ENCODE measurements at regions not wholly inside any gene's neighbourhood (a gene's known extent, or its start where the extent isn't known, plus 50 kb on each side); places are given as distances from the start of the nearest gene placed in this dataset.

DNA sequence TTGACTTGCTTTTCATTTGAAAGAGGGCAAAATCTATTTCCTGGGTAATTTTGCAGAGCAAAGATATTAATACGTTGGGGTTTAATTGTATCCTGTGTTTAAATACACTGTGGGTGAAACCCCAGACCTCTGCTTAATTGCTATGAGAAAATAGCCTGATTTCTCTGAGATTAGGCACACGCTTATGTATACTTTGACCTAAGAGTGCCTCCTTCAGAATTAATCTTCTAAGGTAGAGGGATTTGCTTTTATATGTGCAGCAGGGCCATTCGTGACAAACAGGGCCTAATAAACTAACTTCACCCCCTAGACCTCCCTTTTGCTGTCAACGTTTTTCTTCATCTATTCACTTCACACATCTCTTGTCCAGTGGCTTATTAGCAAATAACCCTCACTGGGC lies 216.9 kb upstream of the ADGRL2 start:
- TF ChIP-seq CTCF (IDR thresholded peaks at IDR 0.05; ENCODE audit: low read length) (no peak), EZH2 (optimal IDR thresholded peaks at IDR 0.05; ENCODE audit: low read depth, low read length) (no peak)

Data from MM.1S (cell line).